ENCODE measurements at regions not wholly inside any gene's neighbourhood (a gene's known extent, or its start where the extent isn't known, plus 50 kb on each side); places are given as distances from the start of the nearest gene placed in this dataset.
"Not testable (repeated sequence)": the region's sequence is repeated elsewhere in the genome, so short reads cannot be mapped to it uniquely, and the experiment has no call there.

GRCh38 chrX:63581906-63582305 is 203.1 kb downstream of the ARHGEF9 start:
- DNase-seq = no peak
- no peak for TF ChIP-seq POLR2A (IDR thresholded peaks at IDR 0.05; ENCODE audit: low read length)
- TF ChIP-seq GATA1 (IDR thresholded peaks at IDR 0.05; ENCODE audit: low read depth, low read length) = no peak

GRCh38 chrX:63581398-63581797 is 203.6 kb downstream of the ARHGEF9 start:
- no peak for TF ChIP-seq POLR2A (IDR thresholded peaks at IDR 0.05; ENCODE audit: low read length)
- DNase-seq = no peak

- TF ChIP-seq POLR2A (IDR thresholded peaks at IDR 0.05; ENCODE audit: low read length) (no peak), GATA1 (IDR thresholded peaks at IDR 0.05; ENCODE audit: low read depth, low read length) (no peak)
- no peak for DNase-seq
Measured at GRCh38 chrX:63576533-63576932, 208.5 kb downstream of the ARHGEF9 start.

GRCh38 chrX:63575700-63576099 is 209.3 kb downstream of the ARHGEF9 start:
- DNase-seq = not testable (repeated sequence)

- TF ChIP-seq GATA1 (IDR thresholded peaks at IDR 0.05; ENCODE audit: low read depth, low read length) = no peak
- TF ChIP-seq POLR2A (IDR thresholded peaks at IDR 0.05; ENCODE audit: low read length) = no peak
- DNase-seq = no peak
Measured at GRCh38 chrX:63566856-63567255, 215.7 kb upstream of the SPIN4 start.

- peak in 1 of 2 experiments; percentile 0 for DNase-seq
- no peak for TF ChIP-seq GATA1 (IDR thresholded peaks at IDR 0.05; ENCODE audit: low read depth, low read length)
- no peak for TF ChIP-seq POLR2A (IDR thresholded peaks at IDR 0.05; ENCODE audit: low read length)
Measured at GRCh38 chrX:63561425-63561824, 210.3 kb upstream of the SPIN4 start.

GRCh38 chrX:63560601-63561218 is 209.6 kb upstream of the SPIN4 start:
- TF ChIP-seq POLR2A (IDR thresholded peaks at IDR 0.05; ENCODE audit: low read length) (peak; percentile 50), GATA1 (IDR thresholded peaks at IDR 0.05; ENCODE audit: low read depth, low read length) (no peak)
- peak; percentile 55 to 70 for DNase-seq

- no peak for DNase-seq
Measured at GRCh38 chrX:63551856-63552255, 200.7 kb upstream of the SPIN4 start.

GRCh38 chrX:63530654-63531053 is 179.5 kb upstream of the SPIN4 start:
- TF ChIP-seq POLR2A (IDR thresholded peaks at IDR 0.05; ENCODE audit: low read length) = no peak
- TF ChIP-seq GATA1 (IDR thresholded peaks at IDR 0.05; ENCODE audit: low read depth, low read length) = no peak
- no peak for DNase-seq

More at GRCh38 chrX:63551856-63552255, 200.7 kb upstream of the SPIN4 start:
- TF ChIP-seq POLR2A (IDR thresholded peaks at IDR 0.05; ENCODE audit: low read length) (no peak), GATA1 (IDR thresholded peaks at IDR 0.05; ENCODE audit: low read depth, low read length) (no peak)

GRCh38 chrX:63529961-63530360 is 178.8 kb upstream of the SPIN4 start:
- TF ChIP-seq POLR2A (IDR thresholded peaks at IDR 0.05; ENCODE audit: low read length) (no peak), GATA1 (IDR thresholded peaks at IDR 0.05; ENCODE audit: low read depth, low read length) (no peak)

GRCh38 chrX:63526863-63527262 is 175.7 kb upstream of the SPIN4 start:
- no peak for DNase-seq
- TF ChIP-seq GATA1 (IDR thresholded peaks at IDR 0.05; ENCODE audit: low read depth, low read length) (no peak), POLR2A (IDR thresholded peaks at IDR 0.05; ENCODE audit: low read length) (no peak)

More at GRCh38 chrX:63529961-63530360, 178.8 kb upstream of the SPIN4 start:
- no peak for DNase-seq

- DNase-seq = no peak
- no peak for TF ChIP-seq POLR2A (IDR thresholded peaks at IDR 0.05; ENCODE audit: low read length)
- TF ChIP-seq GATA1 (IDR thresholded peaks at IDR 0.05; ENCODE audit: low read depth, low read length) = no peak
Measured at GRCh38 chrX:63525491-63525890, 174.4 kb upstream of the SPIN4 start.

- DNase-seq = not testable (repeated sequence)
Measured at GRCh38 chrX:63519368-63519767, 168.2 kb upstream of the SPIN4 start.

- DNase-seq = no peak
- TF ChIP-seq GATA1 (IDR thresholded peaks at IDR 0.05; ENCODE audit: low read depth, low read length) = no peak
Measured at GRCh38 chrX:63514569-63515080, 163.5 kb upstream of the SPIN4 start.

GRCh38 chrX:63513825-63514568 is 162.9 kb upstream of the SPIN4 start:
- no peak for DNase-seq
- TF ChIP-seq POLR2A (IDR thresholded peaks at IDR 0.05; ENCODE audit: low read length) (no peak), GATA1 (IDR thresholded peaks at IDR 0.05; ENCODE audit: low read depth, low read length) (no peak)
